HT1080 (cell line): ENCODE measurements at regions not wholly inside any gene's neighbourhood (a gene's known extent, or its start where the extent isn't known, plus 50 kb on each side); places are given as distances from the start of the nearest gene placed in this dataset. TPM values are rescaled to one million over a fixed set of nuclear protein-coding genes. Genes with fewer than 3 reads are reported as not detected.
A peak's percentile ranks its signal among the peaks of the same experiment; 100 is the strongest.

Experiments
- DNase-seq: peaks from one replicate; pipeline ENCODE4 v3.0.0-alpha.2; 2015; ENCODE audit warnings: low read depth
- small RNA-seq: library from RNA; depleted of rRNA; stranded (forward); fragments of <200 nt; gene quantifications from one replicate; pipeline ENCODE3, GENCODE V24; 2014

GRCh38 chr20:51886341-51886740 lies 84.0 kb upstream of the SALL4 start:
- DNase-seq, result no peak

- DNase-seq, result peak; percentile 29
Observed at GRCh38 chr20:51884561-51884960, 82.2 kb upstream of the SALL4 start.

GRCh38 chr20:51880188-51880587 lies 77.9 kb upstream of the SALL4 start:
- DNase-seq, result no peak

DNA sequence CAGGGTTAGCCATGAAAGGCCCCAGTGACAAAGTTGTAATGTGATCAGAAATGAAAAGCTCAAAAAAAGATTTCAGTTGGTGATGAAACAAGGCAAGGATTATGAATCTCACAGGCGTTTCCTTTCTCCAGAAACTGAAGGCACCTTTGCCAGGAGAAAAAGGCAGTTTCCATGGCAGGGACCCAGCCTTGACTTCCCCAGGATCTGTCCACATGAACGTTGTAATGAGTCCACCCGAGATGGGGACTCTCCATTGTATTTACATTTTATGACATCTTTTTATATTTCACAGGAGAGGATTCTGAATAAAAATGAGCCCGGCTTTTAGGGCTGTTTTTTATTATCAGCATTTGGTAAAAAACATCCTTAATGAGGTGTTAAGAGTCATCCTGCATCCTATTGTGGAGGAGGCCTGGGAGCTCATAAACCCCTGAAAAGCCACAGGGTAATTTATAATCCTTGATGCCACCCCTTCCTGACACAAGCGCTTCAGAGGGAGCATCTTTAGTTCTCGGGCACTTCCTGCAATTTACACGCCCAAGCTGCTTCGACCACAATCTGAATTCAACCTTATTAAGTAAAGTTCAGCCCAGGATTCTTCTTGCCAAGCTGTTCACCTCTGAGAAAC lies 74.1 kb upstream of the SALL4 start:
- DNase-seq, result no peak

- no peak for DNase-seq
Observed at GRCh38 chr20:51873652-51874051, 71.3 kb upstream of the SALL4 start.

DNA sequence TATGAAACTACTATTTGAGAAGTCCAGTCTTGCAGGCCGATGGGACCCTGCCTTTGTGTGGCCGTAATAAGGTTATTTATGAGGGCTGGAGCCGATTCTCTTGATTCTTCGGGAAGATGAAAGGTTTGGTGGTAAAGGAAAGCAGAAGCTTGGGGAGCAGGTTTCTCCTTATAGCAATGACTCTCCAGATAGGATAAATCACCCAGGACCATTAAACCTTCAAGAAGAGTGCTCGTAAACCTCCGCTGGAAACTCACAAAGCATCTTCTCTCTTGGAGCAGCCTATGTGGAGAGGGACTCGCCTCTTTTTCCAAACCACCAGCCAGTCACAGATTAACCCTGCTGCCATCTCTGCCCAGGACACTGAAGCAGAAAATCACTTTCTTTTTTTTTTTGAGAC lies 69.6 kb upstream of the SALL4 start:
- DNase-seq, result no peak

- DNase-seq, result no peak
Observed at GRCh38 chr20:51869002-51869401, 66.7 kb upstream of the SALL4 start.

DNA sequence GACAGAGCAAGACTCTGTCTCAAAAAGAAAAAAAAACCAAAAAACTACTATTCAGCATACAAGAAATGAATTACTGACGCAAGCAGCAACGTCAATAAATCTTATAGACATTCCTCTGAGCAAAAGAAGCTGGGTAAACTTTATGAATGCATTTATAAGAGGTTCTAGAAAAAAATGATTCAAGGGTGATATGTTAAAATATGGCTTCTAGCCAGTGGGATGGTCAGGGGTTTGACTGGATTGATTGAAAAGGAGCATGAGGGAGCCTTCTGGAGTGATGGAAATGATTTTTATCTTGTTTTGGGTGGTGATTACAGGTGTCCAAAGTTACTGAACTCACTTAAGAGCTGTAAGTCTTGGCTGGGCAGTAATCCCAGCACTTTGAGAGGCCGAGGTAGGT lies 64.9 kb upstream of the SALL4 start:
- no peak for DNase-seq

DNA sequence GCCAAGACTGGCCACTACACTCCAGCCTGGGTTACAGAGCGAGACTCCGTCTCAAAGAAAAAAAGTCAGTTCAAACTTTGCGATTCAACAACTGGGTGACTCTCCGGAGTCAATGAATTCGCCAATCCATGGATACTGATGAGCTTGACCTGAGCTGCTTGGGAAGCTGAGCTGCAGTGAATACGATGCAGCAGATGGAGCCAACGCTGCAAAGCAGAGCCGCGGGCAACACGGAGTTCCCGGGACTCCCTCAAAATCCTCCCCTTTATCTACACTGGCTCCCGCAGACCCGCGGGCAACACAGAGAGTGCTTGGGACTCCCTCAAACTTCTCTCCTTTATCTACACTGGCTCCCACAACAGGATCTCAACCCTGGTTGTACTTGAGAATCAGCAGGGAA lies 62.6 kb upstream of the SALL4 start:
- no peak for DNase-seq

DNA sequence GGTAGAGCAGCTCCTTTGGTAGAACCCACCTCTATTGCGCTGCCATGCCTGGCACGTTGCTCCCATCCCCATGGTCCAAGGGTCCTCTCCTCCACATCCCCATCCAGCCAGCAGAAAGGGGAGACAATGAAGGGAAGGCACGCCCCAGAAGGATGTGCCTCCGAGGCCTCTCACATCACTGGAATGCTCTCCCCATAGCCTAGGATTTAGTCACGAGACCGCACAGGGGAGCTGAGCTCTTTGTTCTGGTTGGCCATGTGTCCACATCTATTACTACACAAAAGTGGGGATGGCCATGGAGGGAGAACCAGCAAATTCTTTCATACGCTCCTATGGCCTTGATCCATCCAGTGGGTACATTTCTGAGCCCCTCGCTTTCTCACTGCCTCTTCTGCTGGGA lies 60.5 kb upstream of the SALL4 start:
- peak; percentile 79 for DNase-seq

DNA sequence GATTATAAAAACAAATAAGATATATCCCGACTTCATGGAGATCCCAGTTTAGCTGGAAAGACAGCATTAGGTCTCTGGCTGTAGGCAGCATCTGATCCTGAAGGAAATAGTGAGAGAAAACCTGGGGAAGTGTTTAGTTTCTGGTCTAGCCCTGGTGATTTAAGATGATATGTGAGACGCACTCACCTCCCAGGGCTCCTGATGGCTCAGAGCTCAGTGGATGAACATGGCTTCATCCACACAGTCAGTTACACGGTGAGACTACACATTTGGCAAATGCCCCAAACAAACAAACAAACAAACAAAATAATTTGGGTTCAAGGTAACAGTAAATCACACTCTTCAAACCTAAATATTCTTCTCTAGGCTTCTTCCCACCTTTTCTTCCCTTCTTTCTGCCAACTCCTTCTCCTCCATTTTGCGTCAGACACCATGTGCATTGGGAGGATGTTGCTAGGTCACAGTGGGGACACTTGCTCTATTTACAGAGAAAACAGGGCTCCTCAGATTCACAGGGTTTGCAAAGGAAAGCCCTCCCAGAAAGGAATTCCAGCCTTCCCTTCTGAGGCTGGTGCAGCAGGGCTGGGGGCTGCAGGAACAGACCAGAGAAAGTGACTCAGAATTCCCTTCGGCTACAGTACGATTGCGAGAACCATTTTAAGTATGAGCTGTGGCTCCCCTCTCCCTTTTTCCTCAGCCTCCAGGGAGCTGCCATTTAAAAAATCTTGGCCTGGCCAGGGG lies 59.6 kb upstream of the SALL4 start:
- peak; percentile 17 for DNase-seq

DNA sequence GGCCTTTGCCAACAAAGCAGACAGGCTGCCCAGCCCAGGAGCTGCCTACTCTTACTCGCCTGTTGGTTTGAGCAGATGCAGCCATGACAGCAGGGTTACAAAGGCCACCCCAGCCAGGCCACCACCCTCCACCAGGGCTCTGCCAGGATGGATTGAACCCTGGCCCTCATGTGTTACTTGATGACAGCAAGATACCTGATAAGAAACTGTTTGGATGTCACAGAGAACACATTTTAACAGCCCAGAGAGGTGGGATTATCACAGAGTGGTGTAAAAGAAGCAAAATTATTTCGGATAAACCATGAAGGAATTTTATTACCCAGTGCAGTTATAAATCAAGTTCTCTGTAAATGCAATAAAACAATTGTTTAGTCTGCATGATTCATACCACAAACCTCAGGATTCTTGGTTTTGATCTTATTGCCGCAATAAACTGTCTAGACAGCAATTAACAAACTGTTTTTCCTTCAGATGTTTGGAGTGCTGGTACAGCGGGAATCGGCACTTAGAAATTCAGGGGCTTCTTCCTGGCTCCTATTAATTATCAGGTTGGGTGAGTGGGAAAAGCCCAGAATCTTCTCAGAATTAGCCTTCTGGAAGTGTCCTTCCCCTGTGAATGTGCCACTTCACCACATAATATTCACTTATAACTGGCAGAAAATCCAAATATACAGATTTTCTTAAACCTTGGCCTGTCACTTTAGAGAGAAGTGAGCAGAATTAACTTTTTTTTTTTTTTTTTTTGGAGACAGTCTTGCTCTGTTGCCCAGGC lies 58.0 kb upstream of the SALL4 start:
- no peak for DNase-seq

- no peak for DNase-seq
Observed at GRCh38 chr20:51856432-51856831, 54.1 kb upstream of the SALL4 start.

GRCh38 chr20:51854921-51855320 lies 52.6 kb upstream of the SALL4 start:
- DNase-seq, result no peak

Small RNA genes lying in the stretch of these regions (small RNA-seq; reads per million reads assigned to genes)
- gene RNU6-347P (not detected), gene RNU7-6P (not detected)
